NT2/D1 (cell line): ENCODE measurements at regions not wholly inside any gene's neighbourhood (a gene's known extent, or its start where the extent isn't known, plus 50 kb on each side); places are given as distances from the start of the nearest gene placed in this dataset.

Source experiments
- SUZ12 ChIP-seq: IDR thresholded peaks from 2 replicates; pipeline ENCODE4 v1.6.1; 2011; ENCODE audit not compliant: insufficient read length, insufficient read depth; ENCODE audit errors: extremely low read depth
- ZNF274 ChIP-seq: IDR thresholded peaks from 2 replicates; pipeline ENCODE4 v1.6.1; 2011; ENCODE audit warnings: mild to moderate bottlenecking, low read depth, low read length

DNA sequence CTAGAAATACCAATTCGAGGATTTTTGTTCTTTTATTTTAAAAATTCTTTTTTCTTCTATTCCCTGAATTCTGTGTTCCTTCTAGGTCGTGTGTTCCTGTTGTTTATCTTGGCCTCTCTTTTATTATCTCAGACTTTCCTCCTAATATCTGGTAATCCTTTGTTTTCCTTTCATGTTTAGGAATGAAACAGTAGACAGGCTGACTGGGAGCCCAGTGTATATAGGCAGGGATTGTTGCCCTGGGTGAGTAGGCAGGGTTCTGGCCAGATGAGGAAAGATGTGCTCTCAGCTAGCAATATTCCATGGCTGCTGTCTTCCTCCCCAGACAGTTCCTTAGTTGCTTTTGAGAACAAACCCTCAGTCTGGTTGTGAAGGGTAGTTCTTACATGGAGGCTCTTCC is 161.8 kb upstream of the PDE4B start:
- TF ChIP-seq SUZ12: no peak
- no peak for TF ChIP-seq ZNF274
